Kidney epithelial cell (primary cell): ENCODE measurements at regions not wholly inside any gene's neighbourhood (a gene's known extent, or its start where the extent isn't known, plus 50 kb on each side); places are given as distances from the start of the nearest gene placed in this dataset.

Source experiments
- DNase-seq: peaks from one replicate; pipeline ENCODE4 v3.0.0-alpha.2; 2010; ENCODE audit warnings: low read depth
- H3K27me3 ChIP-seq: 2 replicates; pipeline ENCODE4 v1.6.0; 2011; ENCODE audit warnings: low read length; ENCODE audit not compliant: control insufficient read depth, insufficient read depth
- H3K36me3 ChIP-seq: 2 replicates; pipeline ENCODE4 v1.5.1; 2011; ENCODE audit warnings: low read length; ENCODE audit not compliant: control insufficient read depth, insufficient read depth
- H3K4me3 ChIP-seq: 2 replicates; pipeline ENCODE4 v1.5.1; 2011; ENCODE audit warnings: low read depth, mild to moderate bottlenecking, control low read depth, low read length
- TF ChIP-seq, protein P1 (sequence below): IDR thresholded peaks from 2 replicates; pipeline ENCODE4 v1.5.1; 2011; ENCODE audit warnings: mild to moderate bottlenecking, moderate library complexity, low read length, control low read depth, inconsistent platforms; ENCODE audit not compliant: insufficient read depth, poor library complexity, severe bottlenecking

DNA sequence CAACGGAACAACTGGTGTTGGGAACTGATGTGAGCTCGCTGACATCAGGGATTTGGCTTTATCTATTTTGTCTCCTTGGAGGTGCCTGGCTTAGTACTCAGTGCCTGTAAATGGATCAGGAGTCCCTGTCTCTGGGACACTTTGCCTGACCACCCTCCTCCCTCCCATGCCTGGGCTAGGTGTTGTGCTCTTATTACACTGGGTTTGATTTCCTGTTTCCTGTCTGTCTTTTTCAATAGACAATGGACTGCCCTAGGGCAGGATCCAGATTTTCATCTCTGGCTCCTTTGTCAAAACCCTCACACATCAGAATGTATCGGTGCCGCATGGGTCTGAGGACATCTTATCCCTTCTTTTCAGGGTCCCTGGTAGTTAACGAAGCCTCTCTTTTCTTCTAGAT is 223.6 kb upstream of the ASIC2 start:
- Histone ChIP-seq H3K36me3 (no peaks in the 10 kb centered on the region), H3K4me3 (no peak overlapping the region), H3K27me3 (no peaks in the 10 kb centered on the region)
- no peak for DNase-seq
- TF ChIP-seq, protein P1, sequence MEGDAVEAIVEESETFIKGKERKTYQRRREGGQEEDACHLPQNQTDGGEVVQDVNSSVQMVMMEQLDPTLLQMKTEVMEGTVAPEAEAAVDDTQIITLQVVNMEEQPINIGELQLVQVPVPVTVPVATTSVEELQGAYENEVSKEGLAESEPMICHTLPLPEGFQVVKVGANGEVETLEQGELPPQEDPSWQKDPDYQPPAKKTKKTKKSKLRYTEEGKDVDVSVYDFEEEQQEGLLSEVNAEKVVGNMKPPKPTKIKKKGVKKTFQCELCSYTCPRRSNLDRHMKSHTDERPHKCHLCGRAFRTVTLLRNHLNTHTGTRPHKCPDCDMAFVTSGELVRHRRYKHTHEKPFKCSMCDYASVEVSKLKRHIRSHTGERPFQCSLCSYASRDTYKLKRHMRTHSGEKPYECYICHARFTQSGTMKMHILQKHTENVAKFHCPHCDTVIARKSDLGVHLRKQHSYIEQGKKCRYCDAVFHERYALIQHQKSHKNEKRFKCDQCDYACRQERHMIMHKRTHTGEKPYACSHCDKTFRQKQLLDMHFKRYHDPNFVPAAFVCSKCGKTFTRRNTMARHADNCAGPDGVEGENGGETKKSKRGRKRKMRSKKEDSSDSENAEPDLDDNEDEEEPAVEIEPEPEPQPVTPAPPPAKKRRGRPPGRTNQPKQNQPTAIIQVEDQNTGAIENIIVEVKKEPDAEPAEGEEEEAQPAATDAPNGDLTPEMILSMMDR: no peak

DNA sequence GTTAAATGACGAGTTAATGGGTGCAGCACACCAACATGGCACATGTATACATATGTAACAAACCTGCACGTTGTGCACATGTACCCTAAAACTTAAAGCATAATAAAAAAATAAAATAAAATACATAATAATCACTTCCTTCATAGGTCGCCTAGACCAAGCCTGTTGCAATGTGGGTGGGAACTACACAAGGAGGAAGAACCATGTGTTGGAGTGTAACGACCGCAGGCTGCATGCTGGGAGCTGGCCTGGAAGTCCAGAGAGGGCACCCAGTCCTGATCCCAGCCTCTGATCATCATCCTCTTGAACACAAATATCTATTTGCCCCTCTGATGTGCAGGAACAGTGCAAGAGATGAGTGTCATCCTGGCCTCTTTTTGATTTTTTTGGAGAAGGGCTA is 224.7 kb upstream of the ASIC2 start:
- H3K27me3 ChIP-seq: no peaks in the 10 kb centered on the region
- TF ChIP-seq, protein P1: no peak
- DNase-seq: no peak
- no peaks in the 10 kb centered on the region for H3K36me3 ChIP-seq
- H3K4me3 ChIP-seq: no peak overlapping the region

DNA sequence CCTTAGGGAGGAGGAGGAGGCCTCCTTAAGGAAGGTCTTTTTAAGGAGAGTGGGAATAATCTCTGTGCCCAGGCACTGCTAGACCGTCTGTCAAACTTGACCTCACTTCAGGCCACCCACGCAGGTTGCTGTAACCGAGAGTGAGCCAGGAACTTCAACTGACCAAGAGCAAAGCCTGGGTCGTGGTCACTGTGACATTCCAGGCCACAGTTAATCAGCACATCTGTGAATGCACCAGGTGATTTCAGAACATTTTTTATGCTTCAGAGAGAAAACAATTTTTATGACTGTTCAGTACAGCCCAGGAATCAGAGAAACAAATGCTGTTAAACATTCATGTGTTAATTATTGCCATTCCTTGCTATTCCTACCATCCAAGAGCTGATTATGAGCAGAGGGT is 226.6 kb upstream of the ASIC2 start:
- no peak for DNase-seq
- TF ChIP-seq, protein P1: no peak
- Histone ChIP-seq H3K27me3 (no peaks in the 10 kb centered on the region), H3K4me3 (no peak overlapping the region), H3K36me3 (no peaks in the 10 kb centered on the region)

DNA sequence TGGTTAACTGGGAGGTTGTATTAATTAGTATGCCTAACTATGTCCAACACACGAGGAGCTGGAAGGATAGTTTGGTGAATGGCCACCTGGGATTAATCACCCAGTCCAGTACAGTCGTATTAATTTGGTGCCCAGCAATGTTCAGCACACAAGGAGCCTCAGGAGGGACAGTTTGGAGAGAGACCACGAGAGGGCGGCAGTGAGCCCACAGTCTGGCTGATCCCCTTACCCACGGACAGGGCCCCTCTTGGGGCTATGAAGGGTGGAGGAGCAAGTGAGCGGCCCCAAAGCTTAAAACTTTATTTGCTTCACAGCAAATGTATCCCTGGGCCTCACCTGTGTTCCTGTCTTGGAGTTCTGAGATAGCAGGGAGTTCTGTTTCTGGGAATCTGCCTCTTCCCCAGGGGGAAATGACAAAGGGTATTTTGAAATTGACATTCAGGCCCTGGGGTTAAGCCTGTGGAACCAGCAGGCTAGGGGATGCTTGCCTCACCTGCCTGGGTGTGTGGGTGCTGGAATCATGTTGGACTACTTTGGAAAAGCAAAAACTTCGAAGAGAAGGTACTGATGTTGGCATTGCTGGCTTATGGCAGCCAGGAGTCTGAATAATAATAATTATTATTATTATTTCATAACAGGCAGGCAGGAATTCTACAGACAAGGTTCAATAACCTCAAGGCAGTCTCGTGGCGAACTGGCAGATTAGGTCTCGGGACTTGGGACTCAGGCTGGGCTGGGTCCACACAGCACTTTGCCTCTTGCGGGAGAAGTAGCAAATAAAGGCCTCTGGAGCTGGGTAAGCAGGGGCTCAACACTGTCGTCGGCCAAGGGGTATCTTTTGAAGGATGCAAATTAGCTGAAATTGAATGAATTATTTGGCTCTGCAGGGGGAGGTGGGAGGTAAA is 227.6 kb upstream of the ASIC2 start:
- H3K4me3 ChIP-seq: no peak overlapping the region
- TF ChIP-seq, protein P1: peak; percentile 74
- DNase-seq: no peak
- H3K27me3 ChIP-seq: no peaks in the 10 kb centered on the region
- H3K36me3 ChIP-seq: no peaks in the 10 kb centered on the region

DNA sequence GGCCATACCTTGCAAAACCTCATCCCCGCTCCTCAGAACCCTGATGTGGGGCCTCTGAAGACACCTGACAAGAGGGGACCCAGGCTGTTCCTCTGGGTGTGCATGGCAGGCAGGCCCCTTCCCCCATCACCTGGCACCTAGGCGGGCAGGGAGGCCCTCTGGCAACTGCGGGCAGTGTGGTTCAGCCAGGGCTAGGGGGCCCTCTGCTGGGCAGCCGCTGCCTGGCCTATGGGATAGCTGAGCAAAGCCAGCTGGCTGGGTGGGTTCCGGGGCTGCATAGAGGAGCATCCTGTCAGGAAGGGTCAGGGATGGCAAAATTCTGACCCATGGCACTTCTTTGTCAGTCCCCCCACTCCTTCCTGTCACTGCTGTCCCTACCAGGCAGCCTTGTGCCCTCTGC is 228.7 kb upstream of the ASIC2 start:
- TF ChIP-seq, protein P1: peak; percentile 56
- no peaks in the 10 kb centered on the region for H3K27me3 ChIP-seq
- DNase-seq: no peak
- no peak overlapping the region for H3K4me3 ChIP-seq
- no peaks in the 10 kb centered on the region for H3K36me3 ChIP-seq

DNA sequence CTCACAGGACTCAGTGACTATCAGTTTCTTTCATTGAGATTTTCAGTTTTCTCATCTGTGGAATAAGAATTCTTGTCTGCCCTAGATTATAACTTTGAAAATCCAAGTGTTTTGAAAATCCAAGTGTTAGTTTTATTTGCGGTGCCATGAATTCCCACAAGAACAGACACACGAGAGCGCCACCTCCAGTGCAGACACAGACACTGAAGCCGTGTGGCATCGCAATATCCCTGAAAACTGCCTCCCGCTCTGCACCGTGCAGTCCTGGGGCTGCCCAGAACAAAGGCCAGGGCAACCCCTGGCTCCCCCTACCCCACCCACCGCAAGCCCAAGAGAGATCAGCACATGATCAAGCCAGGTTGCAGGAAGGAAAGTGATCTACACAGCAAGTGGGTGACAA is 229.5 kb upstream of the ASIC2 start:
- TF ChIP-seq, protein P1: no peak
- DNase-seq: no peak
- H3K36me3 ChIP-seq: no peaks in the 10 kb centered on the region
- no peaks in the 10 kb centered on the region for H3K27me3 ChIP-seq
- H3K4me3 ChIP-seq: no peak overlapping the region
